Activated naive CD4-positive, alpha-beta T cell treated with anti-CD3 and anti-CD28 coated beads, Interleukin-2, amount 10 ng/mL, durations not matched to agents 7 days and 5 days (primary cell): ENCODE measurements at regions not wholly inside any gene's neighbourhood (a gene's known extent, or its start where the extent isn't known, plus 50 kb on each side); places are given as distances from the start of the nearest gene placed in this dataset.
"Not testable (repeated sequence)": the region's sequence is repeated elsewhere in the genome, so short reads cannot be mapped to it uniquely, and the experiment has no call there.

Experiments
- CTCF ChIA-PET: fragments of 350-600 bp; sonication (Branson Sonifier 250); formaldehyde crosslinking; loops from one replicate; lab custom pipeline; 2021; ENCODE audit warnings: antibody characterized with exemption; lab: Charles Lee
- DNase-seq: peaks from one replicate; pipeline ENCODE4 v3.0.0-alpha.2; 2020
- H3K27ac Mint-ChIP-seq: one replicate; pipeline ENCODE4 v1.8.0; 2021; ENCODE audit warnings: mild to moderate bottlenecking, moderate library complexity, mixed read lengths
- H3K27me3 Mint-ChIP-seq: one replicate; pipeline ENCODE4 v1.8.0; 2021; ENCODE audit warnings: mild to moderate bottlenecking, mixed read lengths
- H3K36me3 Mint-ChIP-seq: one replicate; pipeline ENCODE4 v1.8.0; 2021; ENCODE audit warnings: mixed read lengths
- H3K4me1 Mint-ChIP-seq: one replicate; pipeline ENCODE4 v1.8.0; 2021; ENCODE audit warnings: mixed read lengths
- H3K4me3 Mint-ChIP-seq: one replicate; pipeline ENCODE4 v1.8.0; 2021; ENCODE audit warnings: mild to moderate bottlenecking, moderate library complexity, mixed read lengths
- H3K9me3 Mint-ChIP-seq: one replicate; pipeline ENCODE4 v1.8.0; 2021; ENCODE audit warnings: mixed read lengths

DNA sequence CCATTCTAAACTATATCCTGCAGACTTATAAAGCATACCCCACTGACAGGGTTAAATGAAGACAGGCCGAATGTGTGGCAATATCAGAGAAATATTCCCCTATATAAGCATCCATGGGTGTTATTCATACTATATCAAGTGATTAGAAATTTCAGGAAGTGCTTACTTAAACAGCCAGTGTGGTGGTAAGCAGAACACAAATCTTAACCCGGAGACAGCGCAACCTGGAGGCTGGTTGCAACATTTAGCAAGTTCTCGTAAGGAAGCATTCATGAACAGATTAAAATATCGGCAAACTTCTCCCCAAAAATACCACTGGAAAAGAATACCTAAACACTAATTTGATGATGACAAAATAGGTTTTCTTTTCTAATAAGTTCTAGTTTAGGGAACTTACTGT is 261.2 kb downstream of the CBLL2 start:
- CTCF ChIA-PET: no interaction called here

DNA sequence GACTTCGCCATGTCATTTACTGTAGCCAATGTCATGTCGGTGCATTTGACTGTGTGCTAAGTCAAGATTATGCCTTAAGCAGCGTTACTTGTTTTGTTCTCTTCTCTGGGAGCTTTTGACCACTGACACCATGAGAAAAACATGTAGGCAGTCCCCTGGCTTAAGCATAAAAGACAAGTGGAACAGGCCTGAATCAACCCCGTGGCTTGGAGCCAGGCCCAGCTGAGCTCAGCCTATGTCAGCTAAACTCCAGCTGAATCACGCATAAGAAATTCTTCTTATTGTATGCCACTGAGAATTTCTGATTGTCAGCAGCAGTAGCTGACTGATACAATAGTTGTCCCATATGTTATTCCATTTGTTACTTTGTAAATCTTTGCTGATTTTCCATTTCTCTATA is 261.9 kb downstream of the CBLL2 start:
- Mint-ChIP-seq H3K9me3 (peaks cover 2% of the 10 kb centered on the region), H3K4me3 (no peak overlapping the region), H3K4me1 (no peaks in the 10 kb centered on the region), H3K36me3 (no peaks in the 10 kb centered on the region), H3K27me3 (no peaks in the 10 kb centered on the region), H3K27ac (no peak overlapping the region)
- CTCF ChIA-PET: no interaction called here
- no peak for DNase-seq

More for the DNA sequence above, 261.2 kb downstream of the CBLL2 start:
- DNase-seq: no peak
- no peak overlapping the region for H3K27ac Mint-ChIP-seq
- H3K4me3 Mint-ChIP-seq: no peak overlapping the region
- H3K4me1 Mint-ChIP-seq: no peaks in the 10 kb centered on the region
- no peaks in the 10 kb centered on the region for H3K36me3 Mint-ChIP-seq
- H3K9me3 Mint-ChIP-seq: peaks cover 2% of the 10 kb centered on the region
- no peaks in the 10 kb centered on the region for H3K27me3 Mint-ChIP-seq

GRCh38 chrX:22536746-22537304 is 264.1 kb downstream of the CBLL2 start:
- Mint-ChIP-seq H3K27ac (no peak overlapping the region), H3K36me3 (no peaks in the 10 kb centered on the region), H3K9me3 (no peaks in the 10 kb centered on the region), H3K4me3 (no peak overlapping the region), H3K27me3 (no peaks in the 10 kb centered on the region), H3K4me1 (no peaks in the 10 kb centered on the region)
- DNase-seq: no peak
- CTCF ChIA-PET: no interaction called here

DNA sequence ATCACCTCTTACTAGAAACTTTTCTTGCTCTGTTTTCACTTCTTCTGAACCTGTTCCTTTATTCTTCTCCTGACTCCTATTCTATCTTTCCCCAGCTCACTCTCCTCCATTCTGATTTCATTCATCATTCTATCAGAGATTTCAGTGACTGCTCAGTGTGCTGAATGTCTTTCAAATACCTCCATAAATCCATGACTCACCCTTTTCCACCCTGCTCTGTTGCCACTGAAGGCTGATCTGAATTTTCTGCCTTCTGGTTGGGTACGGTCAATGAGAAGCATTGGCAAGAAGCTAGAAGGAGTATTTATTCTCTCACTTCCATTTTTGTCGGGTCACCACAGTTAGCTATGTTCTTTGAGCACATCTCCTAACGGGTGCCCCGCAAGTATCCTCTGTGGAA is 265.9 kb downstream of the CBLL2 start:
- H3K36me3 Mint-ChIP-seq: no peaks in the 10 kb centered on the region
- H3K27ac Mint-ChIP-seq: no peak overlapping the region
- H3K4me1 Mint-ChIP-seq: no peaks in the 10 kb centered on the region
- no peaks in the 10 kb centered on the region for H3K9me3 Mint-ChIP-seq
- DNase-seq: no peak
- CTCF ChIA-PET: no interaction called here
- H3K27me3 Mint-ChIP-seq: no peaks in the 10 kb centered on the region
- no peak overlapping the region for H3K4me3 Mint-ChIP-seq

DNA sequence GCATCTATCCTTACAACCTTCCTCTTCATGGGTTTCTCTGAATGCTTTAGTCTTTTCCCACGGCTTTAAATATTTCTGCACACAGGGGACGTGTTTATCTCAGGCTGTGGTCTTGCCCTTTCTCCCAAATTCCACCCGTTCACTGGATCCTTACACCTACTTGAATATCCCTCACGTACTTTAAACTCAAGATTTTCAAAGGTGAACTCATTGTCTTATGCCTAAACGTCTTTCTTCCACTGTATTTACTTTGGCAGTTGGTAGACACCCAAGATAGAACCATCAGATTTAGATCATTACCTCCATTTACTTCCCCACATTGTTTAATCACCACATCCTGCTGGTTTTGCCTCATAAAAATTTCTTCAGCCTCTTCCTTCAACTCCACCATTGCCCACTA is 269.2 kb downstream of the CBLL2 start:
- Mint-ChIP-seq H3K9me3 (peaks cover 2% of the 10 kb centered on the region), H3K36me3 (no peaks in the 10 kb centered on the region), H3K27me3 (no peaks in the 10 kb centered on the region), H3K4me3 (no peak overlapping the region), H3K4me1 (no peaks in the 10 kb centered on the region), H3K27ac (no peak overlapping the region)
- DNase-seq: no peak
- CTCF ChIA-PET: no interaction called here

GRCh38 chrX:22542641-22543040 is 269.9 kb downstream of the CBLL2 start:
- CTCF ChIA-PET: no interaction called here
- no peaks in the 10 kb centered on the region for H3K36me3 Mint-ChIP-seq
- no peaks in the 10 kb centered on the region for H3K4me1 Mint-ChIP-seq
- no peaks in the 10 kb centered on the region for H3K27me3 Mint-ChIP-seq
- H3K9me3 Mint-ChIP-seq: peaks cover 2% of the 10 kb centered on the region
- DNase-seq: no peak
- no peak overlapping the region for H3K27ac Mint-ChIP-seq
- no peak overlapping the region for H3K4me3 Mint-ChIP-seq

GRCh38 chrX:22559506-22559905 is 286.8 kb downstream of the CBLL2 start:
- Mint-ChIP-seq H3K27me3 (no peaks in the 10 kb centered on the region), H3K4me3 (no peak overlapping the region), H3K36me3 (no peaks in the 10 kb centered on the region), H3K9me3 (no peaks in the 10 kb centered on the region), H3K27ac (no peak overlapping the region), H3K4me1 (no peaks in the 10 kb centered on the region)
- CTCF ChIA-PET: no interaction called here
- no peak for DNase-seq

- CTCF ChIA-PET: no interaction called here
- Mint-ChIP-seq H3K27ac (no peak overlapping the region), H3K27me3 (no peaks in the 10 kb centered on the region), H3K4me1 (no peaks in the 10 kb centered on the region), H3K9me3 (no peaks in the 10 kb centered on the region), H3K36me3 (no peaks in the 10 kb centered on the region), H3K4me3 (no peak overlapping the region)
- DNase-seq: no peak
Measured at GRCh38 chrX:22575161-22575845, 302.6 kb downstream of the CBLL2 start.

DNA sequence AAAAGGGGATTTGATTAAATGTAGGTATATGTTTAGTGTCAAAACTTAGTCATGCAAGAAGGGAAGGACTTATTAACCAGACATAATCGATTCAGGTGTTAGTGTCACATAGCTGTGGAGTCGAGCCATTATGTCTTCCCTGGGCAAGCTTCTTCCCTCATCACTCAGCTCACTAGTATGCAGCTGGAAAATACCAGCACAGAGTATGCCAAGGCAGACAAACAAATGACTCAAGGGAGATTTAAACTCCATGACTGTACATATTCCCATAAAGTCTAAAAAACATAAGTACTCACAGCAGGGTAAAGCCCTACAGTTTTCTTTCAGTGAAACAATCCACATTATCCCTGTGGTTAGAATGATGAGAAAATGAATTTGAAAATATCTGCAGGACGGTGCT is 304.5 kb downstream of the CBLL2 start:
- H3K27me3 Mint-ChIP-seq: no peaks in the 10 kb centered on the region
- H3K4me3 Mint-ChIP-seq: no peak overlapping the region
- H3K27ac Mint-ChIP-seq: no peak overlapping the region
- CTCF ChIA-PET: no interaction called here
- H3K36me3 Mint-ChIP-seq: no peaks in the 10 kb centered on the region
- no peaks in the 10 kb centered on the region for H3K9me3 Mint-ChIP-seq
- DNase-seq: no peak
- no peaks in the 10 kb centered on the region for H3K4me1 Mint-ChIP-seq

GRCh38 chrX:22585831-22586230 is 313.1 kb downstream of the CBLL2 start:
- Mint-ChIP-seq H3K27me3 (no peaks in the 10 kb centered on the region), H3K9me3 (no peaks in the 10 kb centered on the region), H3K4me3 (no peak overlapping the region), H3K4me1 (no peaks in the 10 kb centered on the region), H3K27ac (no peak overlapping the region), H3K36me3 (no peaks in the 10 kb centered on the region)
- CTCF ChIA-PET: no interaction called here
- DNase-seq: no peak

DNA sequence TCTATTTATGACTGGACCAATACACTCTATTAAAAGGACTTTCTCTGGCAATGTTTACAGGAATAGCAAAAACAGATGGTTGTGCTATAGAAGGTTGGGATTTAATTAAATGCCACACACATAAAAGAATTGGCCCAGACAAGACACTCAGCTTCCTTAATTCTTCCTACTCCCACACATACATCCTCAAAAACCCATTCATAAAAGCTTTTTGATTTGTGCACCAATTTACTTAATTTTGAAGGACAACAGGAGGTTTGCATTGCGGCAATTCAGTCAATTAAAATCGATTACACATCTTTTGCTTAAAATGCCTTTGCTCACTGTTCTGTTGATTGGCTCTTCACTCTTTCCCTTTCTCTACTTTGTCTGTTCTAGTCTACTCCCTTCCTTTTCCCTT is 317.1 kb downstream of the CBLL2 start:
- Mint-ChIP-seq H3K36me3 (no peaks in the 10 kb centered on the region), H3K9me3 (no peaks in the 10 kb centered on the region), H3K27me3 (no peaks in the 10 kb centered on the region), H3K27ac (no peak overlapping the region), H3K4me1 (no peaks in the 10 kb centered on the region), H3K4me3 (no peak overlapping the region)
- CTCF ChIA-PET: no interaction called here
- no peak for DNase-seq

DNA sequence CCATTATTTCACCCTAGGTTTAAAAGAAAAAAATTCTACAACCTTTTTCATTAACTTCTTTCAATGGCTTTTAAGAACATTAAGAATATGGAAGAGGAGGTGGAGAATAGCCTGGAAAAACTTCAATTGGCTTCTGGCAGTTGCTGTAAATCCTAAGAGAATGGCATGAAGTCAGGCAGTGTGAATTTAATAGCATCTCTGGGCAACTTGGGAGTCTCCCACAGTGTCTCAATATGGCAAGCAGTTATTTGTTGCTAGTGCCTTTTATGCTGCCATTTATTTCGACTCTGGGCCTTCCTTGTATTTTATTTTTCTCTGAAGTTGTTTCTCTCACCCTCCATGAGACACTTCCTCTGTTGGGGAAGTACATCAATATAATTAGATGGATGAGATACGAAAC is 322.1 kb downstream of the CBLL2 start:
- Mint-ChIP-seq H3K27me3 (no peaks in the 10 kb centered on the region), H3K36me3 (no peaks in the 10 kb centered on the region), H3K9me3 (no peaks in the 10 kb centered on the region), H3K27ac (no peak overlapping the region), H3K4me1 (no peaks in the 10 kb centered on the region), H3K4me3 (no peak overlapping the region)
- CTCF ChIA-PET: no interaction called here
- DNase-seq: no peak

- Mint-ChIP-seq H3K9me3 (peaks cover 3% of the 10 kb centered on the region), H3K27me3 (no peaks in the 10 kb centered on the region), H3K4me3 (no peak overlapping the region), H3K27ac (no peak overlapping the region), H3K36me3 (no peaks in the 10 kb centered on the region), H3K4me1 (no peaks in the 10 kb centered on the region)
- CTCF ChIA-PET: no interaction called here
- DNase-seq: no peak
Measured at GRCh38 chrX:22603060-22603459, 330.3 kb downstream of the CBLL2 start.

GRCh38 chrX:22609452-22609851 is 336.7 kb downstream of the CBLL2 start:
- CTCF ChIA-PET, H3K27me3 Mint-ChIP-seq, DNase-seq, H3K4me1 Mint-ChIP-seq, H3K4me3 Mint-ChIP-seq, H3K9me3 Mint-ChIP-seq, H3K36me3 Mint-ChIP-seq, H3K27ac Mint-ChIP-seq: not testable (repeated sequence)

GRCh38 chrX:22616867-22617266 is 344.2 kb downstream of the CBLL2 start:
- H3K27me3 Mint-ChIP-seq: no peaks in the 10 kb centered on the region
- H3K27ac Mint-ChIP-seq: no peak overlapping the region
- CTCF ChIA-PET: no interaction called here
- H3K4me3 Mint-ChIP-seq: no peak overlapping the region
- H3K4me1 Mint-ChIP-seq: no peaks in the 10 kb centered on the region
- H3K9me3 Mint-ChIP-seq: no peaks in the 10 kb centered on the region
- no peaks in the 10 kb centered on the region for H3K36me3 Mint-ChIP-seq
- DNase-seq: no peak
